SIG-M5 treated with dmso at 0.1 percent for 504 hours (cell line): ENCODE measurements at regions not wholly inside any gene's neighbourhood (a gene's known extent, or its start where the extent isn't known, plus 50 kb on each side); places are given as distances from the start of the nearest gene placed in this dataset.

ENCODE experiments used
- DNase-seq: peaks from one replicate; lab custom pipeline; 2025; ENCODE audit not compliant: unreplicated experiment; lab: John Stamatoyannopoulos, UW

DNA sequence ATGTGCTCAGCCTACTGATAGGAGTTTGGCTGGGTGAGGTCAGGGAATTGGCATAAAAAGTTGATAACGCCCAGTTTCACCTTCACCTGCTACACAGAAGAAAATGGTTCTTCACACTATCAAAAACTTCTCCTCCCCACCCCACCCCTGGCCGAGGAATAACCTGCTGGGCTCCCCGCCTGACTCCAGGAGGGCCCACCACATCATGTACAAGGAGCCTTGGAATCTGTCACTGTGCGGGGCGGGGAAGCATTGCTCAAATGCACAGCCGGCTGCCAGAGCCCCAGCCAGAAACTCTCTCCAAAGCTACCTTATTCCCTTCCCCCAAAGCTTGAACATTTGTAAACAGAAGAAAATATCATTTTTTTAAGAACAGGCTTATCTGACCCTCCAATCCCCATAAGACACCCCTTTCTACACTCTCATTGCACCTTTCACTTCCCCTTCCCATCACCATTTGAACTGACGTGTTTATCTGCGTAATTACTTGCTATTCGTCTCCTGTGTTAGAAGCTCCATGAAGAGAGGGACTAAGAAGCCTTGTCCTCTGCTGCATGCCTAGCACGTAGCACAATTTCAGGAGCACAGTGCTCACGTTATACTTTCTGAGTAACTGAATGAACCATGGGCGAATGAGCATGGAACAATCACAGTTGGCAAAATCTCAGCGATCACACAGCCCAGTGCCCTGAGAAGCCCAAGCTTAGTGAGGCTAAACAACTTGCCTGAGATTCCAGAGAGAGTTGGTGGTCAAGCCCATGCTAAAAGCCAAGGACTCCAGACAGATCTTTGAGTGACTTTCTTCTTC, 82.9 kb downstream of the HES1 start:
- peak; percentile 5 for DNase-seq

DNA sequence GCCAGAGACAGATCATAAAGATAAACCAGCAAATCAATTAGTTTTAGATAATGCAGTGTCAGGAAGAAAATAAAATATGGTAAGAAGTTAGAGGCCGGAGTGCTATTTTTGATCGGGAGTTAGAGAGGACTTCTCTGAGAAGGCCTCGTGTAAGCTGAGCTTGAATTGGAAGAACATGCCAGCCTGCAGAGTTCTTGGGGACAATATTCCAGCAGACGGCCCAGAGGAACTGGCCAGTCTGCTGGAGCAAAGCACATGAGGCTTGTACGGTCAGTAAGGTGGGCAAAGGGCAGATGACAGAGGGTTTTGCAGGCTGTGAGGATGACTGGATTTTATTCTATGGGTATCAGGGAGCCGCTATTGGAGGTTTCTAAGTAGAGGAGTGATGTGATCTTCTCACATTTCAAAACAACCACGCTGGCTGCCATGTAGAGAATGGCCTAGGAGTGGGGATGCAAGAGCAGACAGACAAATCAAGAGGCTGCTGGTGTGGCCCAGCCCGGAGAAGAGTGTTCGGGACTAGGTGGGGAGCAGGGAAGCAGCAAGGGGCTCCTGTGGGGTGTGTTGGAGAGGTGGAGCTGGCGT, 84.0 kb downstream of the HES1 start:
- DNase-seq = no peak

DNA sequence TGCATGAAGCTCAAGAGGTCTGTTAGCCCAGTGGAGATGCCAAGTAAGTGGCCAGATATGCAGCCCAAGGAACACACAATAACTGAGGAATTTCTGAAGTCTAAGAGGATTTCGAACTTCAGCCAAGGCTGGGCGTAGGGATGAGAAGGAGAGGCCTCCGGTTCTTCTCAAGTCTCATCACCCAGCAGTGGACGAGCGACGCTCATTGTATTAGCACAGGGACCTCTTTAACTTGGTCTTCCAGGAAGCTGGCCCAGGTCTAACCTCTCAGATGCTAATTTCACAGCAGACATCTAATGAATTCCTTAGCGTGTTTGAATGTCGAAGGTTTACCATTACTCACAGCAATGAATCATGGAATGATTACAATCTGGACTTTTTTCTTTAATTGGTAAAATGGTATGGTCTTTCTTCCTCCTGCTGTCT, 85.0 kb downstream of the HES1 start:
- DNase-seq = no peak

- no peak for DNase-seq
Observed at GRCh38 chr3:194221336-194221735, 85.4 kb downstream of the HES1 start.

- no peak for DNase-seq
Observed at GRCh38 chr3:194223951-194224350, 88.0 kb downstream of the HES1 start.

GRCh38 chr3:194224471-194225417, 88.8 kb downstream of the HES1 start:
- DNase-seq = peak; percentile 10

GRCh38 chr3:194225418-194225812, 89.5 kb downstream of the HES1 start:
- DNase-seq = no peak

GRCh38 chr3:194225988-194226663, 90.2 kb downstream of the HES1 start:
- no peak for DNase-seq

DNA sequence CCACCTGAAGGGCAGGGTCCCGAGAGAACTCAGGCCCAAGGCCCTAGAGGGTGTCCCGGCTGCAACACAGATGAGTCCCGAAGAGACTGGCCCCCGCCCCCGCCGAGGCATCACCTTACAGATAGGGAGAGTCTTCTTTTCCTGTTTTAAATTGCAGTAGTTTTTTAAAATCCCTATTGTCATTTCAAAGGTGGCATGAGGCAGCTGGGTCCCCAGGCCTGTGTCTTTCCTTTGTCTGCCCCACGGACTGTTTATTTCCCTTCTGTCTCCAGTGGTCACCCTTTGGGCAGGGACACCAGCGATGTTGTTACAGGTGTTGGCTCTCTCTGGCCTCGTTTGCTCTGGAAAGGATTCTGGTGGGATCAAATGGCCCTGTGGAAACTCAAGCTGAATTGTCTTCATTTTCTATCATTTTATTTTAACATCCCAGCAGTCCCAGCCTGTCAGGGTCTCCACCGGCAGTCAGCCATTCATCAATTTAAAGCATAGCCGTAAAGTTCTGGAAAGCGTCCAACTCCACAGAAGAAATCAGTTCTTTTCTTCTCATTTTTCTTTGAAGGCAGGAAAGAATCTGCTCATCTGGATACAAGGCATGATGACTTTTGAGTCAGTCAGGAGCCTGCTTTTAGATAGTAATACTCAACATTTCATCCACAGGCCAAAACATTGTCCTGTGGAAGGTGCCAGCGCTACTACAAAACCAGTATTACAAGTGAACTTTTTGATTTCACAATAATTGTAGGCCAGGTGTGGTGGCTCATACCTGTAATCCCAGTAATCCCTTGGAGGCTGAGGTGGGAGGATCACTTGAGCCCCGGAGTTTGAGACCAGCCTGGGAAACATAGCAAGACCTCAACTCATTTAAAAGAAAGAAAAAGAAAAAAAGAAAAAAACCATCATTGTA, 96.2 kb downstream of the HES1 start:
- DNase-seq = peak; percentile 12

- no peak for DNase-seq
Observed at GRCh38 chr3:194233150-194233549, 97.2 kb downstream of the HES1 start.

- no peak for DNase-seq
Observed at GRCh38 chr3:194235160-194235559, 99.2 kb downstream of the HES1 start.

DNA sequence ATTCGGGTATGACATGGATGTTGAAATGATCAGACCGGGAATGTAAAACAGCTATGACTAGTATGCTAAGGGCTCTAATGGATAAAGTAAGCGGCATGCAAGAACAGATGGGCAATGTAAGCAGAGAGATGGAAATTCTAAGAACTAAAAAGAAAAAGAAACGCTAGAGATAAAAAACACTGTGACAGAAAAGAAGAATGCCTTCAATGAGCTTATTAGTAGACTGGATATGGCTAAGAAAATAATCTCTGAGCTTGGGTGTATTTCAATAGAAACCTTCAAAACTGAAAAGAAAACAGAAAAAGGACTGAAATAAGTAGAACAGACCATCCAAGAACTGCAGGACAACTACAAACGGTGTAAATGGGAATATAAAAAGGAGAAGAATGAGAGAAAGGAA, 101.2 kb downstream of the HES1 start:
- no peak for DNase-seq

GRCh38 chr3:194240766-194241165, 104.8 kb downstream of the HES1 start:
- no peak for DNase-seq

- no peak for DNase-seq
Observed at GRCh38 chr3:194243172-194243837, 107.4 kb downstream of the HES1 start.

- no peak for DNase-seq
Observed at GRCh38 chr3:194244167-194244566, 107.0 kb downstream of the CPN2 start.

DNA sequence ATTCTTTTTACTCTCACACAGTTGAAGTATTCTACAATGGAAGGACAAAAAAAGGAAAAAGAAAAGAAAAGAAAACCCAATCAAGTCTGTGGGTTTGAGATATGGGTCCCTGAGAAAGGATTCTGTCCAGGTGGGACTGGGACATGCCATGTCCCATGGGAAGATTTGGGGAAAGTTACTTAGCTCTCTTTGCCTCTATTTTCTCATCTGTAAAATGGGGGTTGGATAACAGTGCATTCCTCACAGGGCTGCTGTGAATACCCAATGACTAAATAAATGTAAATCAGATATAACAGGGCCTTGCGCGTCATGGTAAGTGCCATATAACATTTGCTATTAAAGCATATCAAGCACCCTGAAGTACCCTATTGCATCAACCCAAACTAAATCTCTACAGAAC, 105.7 kb downstream of the CPN2 start:
- DNase-seq = no peak

- no peak for DNase-seq
Observed at GRCh38 chr3:194245975-194246561, 105.1 kb downstream of the CPN2 start.

- DNase-seq = no peak
Observed at GRCh38 chr3:194246709-194247349, 104.3 kb downstream of the CPN2 start.

DNA sequence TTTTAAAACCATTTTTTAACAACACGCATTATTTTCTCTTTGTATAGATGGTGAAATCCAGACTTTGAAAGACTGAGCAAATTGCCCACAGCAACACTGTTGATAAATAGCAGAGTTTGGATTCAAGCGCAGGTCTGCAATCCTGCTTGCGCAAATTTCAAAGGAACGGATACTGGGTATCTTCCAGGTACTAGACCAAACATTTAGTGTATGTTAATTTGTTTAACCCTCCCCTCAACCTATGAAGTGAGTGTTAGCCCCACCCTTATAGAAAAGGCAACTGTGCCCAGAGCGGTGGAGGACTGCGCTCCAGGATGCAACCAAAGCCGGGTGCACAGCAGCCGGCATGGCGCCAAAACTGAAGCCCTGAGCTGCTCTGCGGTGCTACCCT, 103.8 kb downstream of the CPN2 start:
- no peak for DNase-seq
